HG03565 (cell line): ENCODE measurements at regions not wholly inside any gene's neighbourhood (a gene's known extent, or its start where the extent isn't known, plus 50 kb on each side); places are given as distances from the start of the nearest gene placed in this dataset.

Source experiments
- ATAC-seq: cut with Tn5 transposase; IDR thresholded peaks from one replicate; pipeline ENCODE4 v1.9.1; 2021; ENCODE audit warnings: mild to moderate bottlenecking, moderate library complexity; ENCODE audit not compliant: unreplicated experiment

- no peak for ATAC-seq
Observed at GRCh38 chr13:73599232-73600128, 534.7 kb downstream of the KLF12 start.

- ATAC-seq, result no peak
Observed at GRCh38 chr13:73598020-73598712, 536.0 kb downstream of the KLF12 start.

- no peak for ATAC-seq
Observed at GRCh38 chr13:73596382-73596781, 537.6 kb downstream of the KLF5 start.

- no peak for ATAC-seq
Observed at GRCh38 chr13:73593199-73593765, 534.5 kb downstream of the KLF5 start.

GRCh38 chr13:73591861-73592260 lies 533.1 kb downstream of the KLF5 start:
- no peak for ATAC-seq

- ATAC-seq, result no peak
Observed at GRCh38 chr13:73590795-73591194, 532.0 kb downstream of the KLF5 start.

- ATAC-seq, result no peak
Observed at GRCh38 chr13:73585236-73585635, 526.4 kb downstream of the KLF5 start.

- no peak for ATAC-seq
Observed at GRCh38 chr13:73583331-73583730, 524.5 kb downstream of the KLF5 start.

- no peak for ATAC-seq
Observed at GRCh38 chr13:73580513-73581267, 521.9 kb downstream of the KLF5 start.

- ATAC-seq, result no peak
Observed at GRCh38 chr13:73579574-73580274, 520.9 kb downstream of the KLF5 start.

- ATAC-seq, result no peak
Observed at GRCh38 chr13:73578251-73578875, 519.6 kb downstream of the KLF5 start.

- ATAC-seq, result no peak
Observed at GRCh38 chr13:73576291-73576690, 517.5 kb downstream of the KLF5 start.

GRCh38 chr13:73572824-73573223 lies 514.0 kb downstream of the KLF5 start:
- no peak for ATAC-seq

GRCh38 chr13:73571376-73571775 lies 512.6 kb downstream of the KLF5 start:
- ATAC-seq, result no peak

- no peak for ATAC-seq
Observed at GRCh38 chr13:73556902-73557301, 498.1 kb downstream of the KLF5 start.

GRCh38 chr13:73556128-73556527 lies 497.3 kb downstream of the KLF5 start:
- no peak for ATAC-seq

GRCh38 chr13:73551736-73552135 lies 492.9 kb downstream of the KLF5 start:
- ATAC-seq, result no peak

GRCh38 chr13:73549717-73550116 lies 490.9 kb downstream of the KLF5 start:
- no peak for ATAC-seq

- no peak for ATAC-seq
Observed at GRCh38 chr13:73548449-73548848, 489.6 kb downstream of the KLF5 start.

GRCh38 chr13:73547239-73547638 lies 488.4 kb downstream of the KLF5 start:
- ATAC-seq, result no peak
